B cell (primary cell): ENCODE measurements at regions not wholly inside any gene's neighbourhood (a gene's known extent, or its start where the extent isn't known, plus 50 kb on each side); places are given as distances from the start of the nearest gene placed in this dataset.

ENCODE experiments used
- ATAC-seq: fragments of 200-7000 bp; cut with Tn5 transposase; one replicate; pipeline ENCODE4 v1.10.0; 2021; ENCODE audit warnings: low read depth, mild to moderate bottlenecking, moderate number of reproducible peaks, moderate library complexity
- CTCF ChIA-PET: fragments of 350-600 bp; sonication (Branson Sonifier 250); formaldehyde crosslinking; loops from one replicate; lab custom pipeline; 2021; ENCODE audit warnings: antibody characterized with exemption, inconsistent platforms; lab: Charles Lee
- POLR2A ChIA-PET: fragments of 350-600 bp; sonication (Branson Sonifier 250); formaldehyde crosslinking; loops from one replicate; lab custom pipeline; 2021; ENCODE audit warnings: antibody characterized with exemption; lab: Charles Lee
- DNase-seq: peaks from one replicate; pipeline ENCODE4 v3.0.0; 2013
- H2AFZ ChIP-seq: 2 replicates; pipeline ENCODE4 v1.6.1; 2012; ENCODE audit warnings: mild to moderate bottlenecking, low read depth, low read length; ENCODE audit not compliant: insufficient read depth, poor library complexity, severe bottlenecking
- H3K27ac ChIP-seq, 2 donors: 1 replicate in 1 of 2; 2 replicates in 1 of 2; pipeline ENCODE4 v1.5.1; 2012 to 2013; ENCODE audit warnings: low read length in 2 of 2, mild to moderate bottlenecking in 2 of 2, moderate library complexity in 1 of 2
- H3K27me3 ChIP-seq, 4 experiments: fragments of 200-600 bp in 1 of 4; sonication (generic) in 1 of 4; replicated peaks in 1 of 4; 1 replicate in 2 of 4; 2 replicates in 2 of 4; pipeline versions ENCODE4 v1.6.1 to v1.7.0; 2013 to 2016; ENCODE audit warnings: low read length in 3 of 4, mild to moderate bottlenecking in 2 of 4, mixed read lengths in 1 of 4, moderate library complexity in 1 of 4; ENCODE audit not compliant: insufficient read depth in 4 of 4, control insufficient read depth in 3 of 4; ENCODE audit errors: control extremely low read depth in 1 of 4
- H3K36me3 ChIP-seq, 2 experiments: replicated peaks in 1 of 2; 1 replicate in 1 of 2; 2 replicates in 1 of 2; pipeline versions ENCODE4 v1.6.1 to v1.7.1; 2013; ENCODE audit warnings: low read length in 1 of 2; ENCODE audit not compliant: insufficient read depth in 2 of 2, control insufficient read depth in 1 of 2; ENCODE audit errors: control extremely low read depth in 1 of 2, extremely low read depth in 1 of 2
- H3K4me1 ChIP-seq, 2 donors: fragments of 200-600 bp in 1 of 2; sonication (generic) in 1 of 2; 1 replicate in 1 of 2; 2 replicates in 1 of 2; pipeline versions ENCODE4 v1.5.1 to v1.6.1; 2013 to 2017; ENCODE audit warnings: low read length in 2 of 2; ENCODE audit not compliant: control insufficient read depth in 2 of 2, insufficient read depth in 2 of 2
- H3K4me2 ChIP-seq: replicated peaks from 2 replicates; pipeline ENCODE3; 2012; ENCODE audit warnings: mild to moderate bottlenecking, low read depth, low read length; ENCODE audit not compliant: poor library complexity, severe bottlenecking
- H3K4me3 ChIP-seq, 5 experiments: fragments of 200-600 bp in 1 of 5; sonication (generic) in 1 of 5; 1 replicate in 3 of 5; 2 replicates in 2 of 5; pipeline versions ENCODE4 v1.5.1 to v1.7.0; 2011 to 2016; ENCODE audit warnings: low read length in 4 of 5, mild to moderate bottlenecking in 4 of 5, low read depth in 2 of 5, control low read depth in 1 of 5, moderate library complexity in 1 of 5; ENCODE audit not compliant: insufficient read depth in 1 of 5; ENCODE audit errors: control extremely low read depth in 1 of 5, extremely low read depth in 1 of 5
- H3K79me2 ChIP-seq: fragments of 200-600 bp; sonication (generic); one replicate; pipeline ENCODE4 v1.6.0; 2016; ENCODE audit warnings: low read length; ENCODE audit not compliant: control insufficient read depth, insufficient read depth
- H3K9ac ChIP-seq: fragments of 200-600 bp; sonication (generic); 2 replicates; pipeline ENCODE4 v1.6.1; 2017; ENCODE audit warnings: mild to moderate bottlenecking, low read length, moderate library complexity
- H3K9me3 ChIP-seq, 3 donors: one replicate each; pipeline versions ENCODE4 v1.6.1 to v1.7.1; 2013; ENCODE audit warnings: low read length in 2 of 3; ENCODE audit not compliant: control insufficient read depth in 2 of 3, insufficient read depth in 1 of 3; ENCODE audit errors: control extremely low read depth in 1 of 3
- H4K20me1 ChIP-seq: 2 replicates; pipeline ENCODE4 v1.6.0; 2012; ENCODE audit warnings: mild to moderate bottlenecking, low read length; ENCODE audit not compliant: insufficient read depth, control insufficient read depth, poor library complexity, severe bottlenecking
- H3K27ac Mint-ChIP-seq: one replicate; pipeline ENCODE4 v1.8.0; 2021; ENCODE audit warnings: mixed read lengths
- H3K27me3 Mint-ChIP-seq: one replicate; pipeline ENCODE4 v1.8.0; 2021; ENCODE audit warnings: mixed read lengths
- H3K4me1 Mint-ChIP-seq: one replicate; pipeline ENCODE4 v1.8.0; 2021; ENCODE audit warnings: mixed read lengths
- H3K4me3 Mint-ChIP-seq: one replicate; pipeline ENCODE4 v1.8.0; 2021; ENCODE audit warnings: mixed read lengths
- H3K9me3 Mint-ChIP-seq: one replicate; pipeline ENCODE4 v1.8.0; 2022; ENCODE audit warnings: mixed read lengths; ENCODE audit not compliant: insufficient read depth
- CTCF ChIP-seq: fragments of 200-600 bp; IDR thresholded peaks from one replicate; pipeline ENCODE4 v1.8.0; 2022; ENCODE audit warnings: antibody characterized with exemption, mild to moderate bottlenecking
- EZH2 ChIP-seq: IDR thresholded peaks from 2 replicates; pipeline ENCODE4 v1.6.1; 2012; ENCODE audit warnings: borderline replicate concordance, low read depth, mild to moderate bottlenecking, moderate library complexity, low read length; ENCODE audit not compliant: insufficient read depth, poor library complexity, severe bottlenecking
- WGBS: methylation state at CpG from one replicate; pipeline ENCODE4 v1.1.5; 2013; ENCODE audit warnings: missing lambda C conversion rate; ENCODE audit not compliant: insufficient coverage; 5-methylcytosine and 5-hydroxymethylcytosine counted together
- intact Hi-C: fragments of 100-400 bp; cut with micrococcal nuclease; formaldehyde crosslinking; loops from one replicate; pipeline ENCODE4 v1.10.0; 2022

DNA sequence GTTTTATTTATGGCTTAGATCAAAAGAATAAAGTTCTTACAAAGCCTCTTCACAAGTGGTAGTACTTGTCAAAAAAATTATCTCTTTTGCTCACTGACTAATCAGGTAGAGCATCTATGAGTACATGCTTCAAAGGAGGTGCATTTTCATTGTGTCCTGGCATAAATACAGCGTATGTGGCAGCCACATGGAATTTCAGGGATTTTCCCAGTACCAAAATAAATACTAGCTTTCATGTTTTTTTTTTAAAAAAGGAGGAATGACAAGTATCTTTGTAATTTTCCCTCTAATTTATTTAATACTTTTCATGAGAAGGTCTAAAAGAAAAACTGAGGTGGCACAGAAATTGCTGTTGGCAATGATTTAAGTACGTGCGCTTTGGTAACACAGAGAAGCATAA, 597.8 kb upstream of the ALCAM start:
- H3K4me2 ChIP-seq = no peak overlapping the region
- no peaks in the 10 kb centered on the region for H3K36me3 ChIP-seq
- no peaks in the 10 kb centered on the region for H3K27me3 ChIP-seq
- no peak overlapping the region for H3K9ac ChIP-seq
- H4K20me1 ChIP-seq = no peaks in the 10 kb centered on the region
- ChIA-PET POLR2A (no interaction called here), CTCF (no interaction called here)
- no peaks in the 10 kb centered on the region for H3K4me1 ChIP-seq
- no peaks in the 10 kb centered on the region for H3K27me3 Mint-ChIP-seq
- H3K27ac ChIP-seq = no peak overlapping the region
- ATAC-seq = no peak
- no peak overlapping the region for H3K4me3 ChIP-seq
- no peaks in the 10 kb centered on the region for H3K9me3 ChIP-seq
- H3K79me2 ChIP-seq = no peaks in the 10 kb centered on the region
- no peak overlapping the region for H3K27ac Mint-ChIP-seq
- intact Hi-C loops = no loop called here
- H3K9me3 Mint-ChIP-seq = no peaks in the 10 kb centered on the region
- no peaks in the 10 kb centered on the region for H3K4me1 Mint-ChIP-seq
- H3K4me3 Mint-ChIP-seq = no peak overlapping the region
- H2AFZ ChIP-seq = no peak overlapping the region
- no peak for DNase-seq
- no CpG with 5 or more reads among the region's 3 CpGs for WGBS
- TF ChIP-seq EZH2 (no peak), CTCF (no peak)

- Mint-ChIP-seq H3K4me3 (no peak overlapping the region), H3K27ac (no peak overlapping the region), H3K4me1 (no peaks in the 10 kb centered on the region), H3K9me3 (peaks cover 3% of the 10 kb centered on the region), H3K27me3 (no peaks in the 10 kb centered on the region)
- Histone ChIP-seq H3K36me3 (no peaks in the 10 kb centered on the region), H3K27me3 (no peaks in the 10 kb centered on the region), H3K4me3 (no peak overlapping the region), H3K79me2 (no peaks in the 10 kb centered on the region), H3K9ac (no peak overlapping the region), H3K4me1 (no peaks in the 10 kb centered on the region), H4K20me1 (no peaks in the 10 kb centered on the region), H3K27ac (no peak overlapping the region), H2AFZ (no peak overlapping the region), H3K9me3 (peaks cover 0 to 1% (median 0%) of the 10 kb centered on the region in 3 donors), H3K4me2 (no peak overlapping the region)
- TF ChIP-seq EZH2 (no peak), CTCF (no peak)
- intact Hi-C loops = no loop called here
- 96% methylated on average over 3 of the region's 7 CpGs for whole genome bisulfite sequencing
- CTCF ChIA-PET = no interaction called here
- POLR2A ChIA-PET = no interaction called here
- ATAC-seq (no peak), DNase-seq (no peak)
Measured at GRCh38 chr3:104779324-104779723, 587.4 kb upstream of the ALCAM start.
